ENCODE measurements at regions not wholly inside any gene's neighbourhood (a gene's known extent, or its start where the extent isn't known, plus 50 kb on each side); places are given as distances from the start of the nearest gene placed in this dataset.

GRCh38 chr5:82938901-82939725 lies 138.1 kb downstream of the TMEM167A start:
- TF ChIP-seq CTCF (IDR thresholded peaks at IDR 0.05) (no peak), POLR2A (IDR thresholded peaks at IDR 0.05) (no peak)

All from tibial nerve (tissue), 3 donors.